ENCODE measurements at regions not wholly inside any gene's neighbourhood (a gene's known extent, or its start where the extent isn't known, plus 50 kb on each side); places are given as distances from the start of the nearest gene placed in this dataset.

DNA sequence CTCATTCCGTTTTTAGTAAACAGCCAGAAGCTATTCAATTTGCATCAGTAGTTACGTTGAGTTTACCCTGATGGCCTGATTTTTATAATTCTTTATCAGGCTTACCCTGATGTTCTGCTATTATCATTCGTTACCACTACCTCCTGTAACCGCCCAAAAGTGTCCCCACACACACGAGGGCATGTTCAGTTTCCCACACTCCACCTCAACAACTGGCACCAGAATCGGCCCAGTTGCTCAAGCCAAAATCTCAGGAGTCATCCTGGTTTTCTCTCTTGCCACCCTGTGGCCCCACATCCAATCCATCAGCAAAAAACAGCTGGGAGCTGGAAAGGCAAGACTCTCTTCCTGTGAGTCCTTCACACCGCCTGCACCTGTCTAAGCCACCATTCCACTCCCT lies 102.9 kb upstream of the RAB6C start:
- no peaks in the 10 kb centered on the region for H3K27me3 ChIP-seq (ENCODE audit: insufficient read depth, low read length)
- no peaks in the 10 kb centered on the region for H3K9me3 ChIP-seq (ENCODE audit: insufficient read depth, low read depth, low read length)
- peaks cover 8% of the 10 kb centered on the region; the same call in 1 of the 2 replicates for H3K4me1 ChIP-seq (ENCODE audit: insufficient read depth, low read length)
- no peak overlapping the region for H3K27ac ChIP-seq (ENCODE audit: low read depth, low read length)
- H3K4me3 ChIP-seq (ENCODE audit: low read length): peak overlapping the region; percentile 80
- no peaks in the 10 kb centered on the region for H3K36me3 ChIP-seq (ENCODE audit: insufficient read depth, low read length)
- WGBS: 85% methylated on average over 7 of the region's 7 CpGs
- H3K9ac ChIP-seq (ENCODE audit: low read depth, low read length): 0 out of 2 replicates have a peak overlapping the region, but pooled peaks have one; percentile 69

DNA sequence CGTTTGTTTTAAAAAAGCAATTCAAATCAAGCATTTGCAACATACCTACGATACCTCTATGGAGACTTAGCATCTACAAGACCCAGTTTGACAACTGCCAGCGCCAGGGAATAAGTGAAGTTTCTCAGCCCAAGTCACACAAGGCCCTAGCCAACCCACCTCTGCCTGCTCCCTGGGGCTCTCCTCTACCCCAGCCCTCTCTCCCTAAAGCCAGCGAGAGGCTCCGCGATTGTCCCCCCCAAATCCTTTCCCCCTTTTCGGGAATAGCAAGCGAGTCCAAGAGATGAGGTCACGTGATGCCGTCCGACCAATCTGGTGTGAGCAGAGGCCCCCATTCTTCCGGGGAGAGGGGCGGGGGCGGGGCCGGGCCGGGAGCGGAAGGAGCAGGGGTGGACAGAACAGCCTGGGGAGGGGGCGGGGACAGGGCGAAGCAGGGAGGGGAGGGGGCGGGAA lies 102.2 kb upstream of the RAB6C start:
- 3% methylated on average over 13 of the region's 20 CpGs for WGBS
- Histone ChIP-seq H3K36me3 (ENCODE audit: insufficient read depth, low read length) (no peaks in the 10 kb centered on the region), H3K27ac (ENCODE audit: low read depth, low read length) (no peak overlapping the region), H3K4me3 (ENCODE audit: low read length) (peak overlapping the region; percentile 80), H3K9me3 (ENCODE audit: insufficient read depth, low read depth, low read length) (no peaks in the 10 kb centered on the region), H3K4me1 (ENCODE audit: insufficient read depth, low read length) (peaks cover 8% of the 10 kb centered on the region; the same call in 1 of the 2 replicates), H3K27me3 (ENCODE audit: insufficient read depth, low read length) (no peaks in the 10 kb centered on the region), H3K9ac (ENCODE audit: low read depth, low read length) (peak overlapping the region; percentile 69)

DNA sequence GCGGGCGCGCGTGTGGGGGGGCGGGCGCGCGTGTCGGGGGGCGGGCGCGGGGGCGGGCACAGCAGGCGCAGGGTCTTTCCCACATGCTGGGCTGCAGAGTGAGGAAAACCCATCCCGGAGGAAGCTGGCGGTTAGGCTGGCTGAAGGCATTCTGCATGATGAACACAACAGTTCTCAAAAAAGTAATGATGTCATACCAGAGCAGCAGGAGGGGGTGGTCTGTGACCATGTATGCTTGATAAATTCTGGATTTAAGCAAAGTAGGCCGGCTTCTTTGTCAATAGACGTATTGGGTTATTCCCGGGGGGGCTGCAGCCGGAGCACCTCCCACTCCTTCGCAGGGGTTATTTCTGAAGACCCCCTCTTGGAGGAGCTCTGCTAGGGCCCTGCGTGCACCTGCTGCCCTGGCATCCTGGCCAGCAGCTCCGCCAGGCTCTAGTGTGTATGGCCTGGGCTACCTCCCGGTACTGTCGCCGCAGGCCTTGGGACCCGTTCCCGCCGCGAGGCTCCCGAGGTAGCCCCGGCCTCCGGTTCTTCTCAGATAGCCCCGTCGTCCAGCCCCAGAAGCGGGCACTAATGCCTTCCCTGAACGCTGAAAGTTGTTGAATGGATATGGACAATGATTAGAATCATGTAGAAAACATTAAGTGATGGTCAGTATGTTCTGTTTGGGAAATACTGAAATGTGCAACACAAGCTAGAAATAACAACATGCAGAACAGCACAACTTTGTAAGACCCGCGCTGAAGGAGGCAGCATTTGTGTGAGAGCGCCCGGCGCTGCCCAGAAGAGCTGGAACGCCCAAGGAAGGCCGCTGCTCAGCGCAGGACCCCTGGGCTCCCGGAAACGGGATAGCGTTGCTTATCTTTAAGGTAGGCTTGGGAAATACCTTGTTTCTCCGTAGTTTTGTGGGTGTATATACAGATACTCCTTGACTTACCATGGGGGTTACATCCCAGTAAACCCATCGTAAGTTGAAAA lies 101.4 kb upstream of the RAB6C start:
- Histone ChIP-seq H3K9ac (ENCODE audit: low read depth, low read length) (0 out of 2 replicates have a peak overlapping the region, but pooled peaks have one; percentile 31), H3K4me1 (ENCODE audit: insufficient read depth, low read length) (peaks cover 8% of the 10 kb centered on the region; the same call in 1 of the 2 replicates), H3K27me3 (ENCODE audit: insufficient read depth, low read length) (no peaks in the 10 kb centered on the region), H3K36me3 (ENCODE audit: insufficient read depth, low read length) (no peaks in the 10 kb centered on the region), H3K27ac (ENCODE audit: low read depth, low read length) (no peak overlapping the region), H3K9me3 (ENCODE audit: insufficient read depth, low read depth, low read length) (no peaks in the 10 kb centered on the region), H3K4me3 (ENCODE audit: low read length) (peak overlapping the region; percentile 73)
- WGBS: 57% methylated on average over 46 of the region's 50 CpGs

DNA sequence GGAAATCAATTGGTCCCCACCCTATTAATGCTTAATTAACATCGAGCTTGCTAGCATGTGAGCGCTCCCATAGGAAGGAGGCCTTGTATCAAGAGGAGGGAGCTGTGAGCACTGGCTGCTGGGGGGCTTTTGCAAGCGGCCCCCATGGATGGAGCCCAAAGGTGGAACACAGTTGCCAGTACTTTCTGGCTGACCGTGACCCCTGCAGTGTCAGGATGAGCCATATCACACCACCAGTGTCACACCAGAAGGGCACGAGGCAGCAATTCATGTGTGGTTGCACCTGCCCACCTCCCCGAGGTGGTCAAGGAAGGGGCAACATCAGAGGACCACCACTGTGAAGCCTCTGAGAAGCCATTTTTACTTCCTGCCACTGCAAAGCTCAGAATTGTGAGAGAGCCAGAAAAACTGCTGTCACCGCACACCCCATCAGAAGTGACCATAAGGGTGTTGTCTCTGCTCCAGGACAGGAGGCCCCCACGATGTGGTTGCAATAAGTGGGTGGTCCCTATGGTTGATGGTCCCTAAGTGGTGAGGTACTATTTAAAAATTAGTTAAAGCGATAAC lies 99.8 kb upstream of the RAB6C start:
- H3K27ac ChIP-seq (ENCODE audit: low read depth, low read length): no peak overlapping the region
- peaks cover 8% of the 10 kb centered on the region; the same call in 1 of the 2 replicates for H3K4me1 ChIP-seq (ENCODE audit: insufficient read depth, low read length)
- H3K27me3 ChIP-seq (ENCODE audit: insufficient read depth, low read length): no peaks in the 10 kb centered on the region
- H3K4me3 ChIP-seq (ENCODE audit: low read length): no peak overlapping the region
- no peaks in the 10 kb centered on the region for H3K36me3 ChIP-seq (ENCODE audit: insufficient read depth, low read length)
- H3K9me3 ChIP-seq (ENCODE audit: insufficient read depth, low read depth, low read length): no peaks in the 10 kb centered on the region
- WGBS: 90% methylated on average over 8 of the region's 9 CpGs
- H3K9ac ChIP-seq (ENCODE audit: low read depth, low read length): no peak overlapping the region

DNA sequence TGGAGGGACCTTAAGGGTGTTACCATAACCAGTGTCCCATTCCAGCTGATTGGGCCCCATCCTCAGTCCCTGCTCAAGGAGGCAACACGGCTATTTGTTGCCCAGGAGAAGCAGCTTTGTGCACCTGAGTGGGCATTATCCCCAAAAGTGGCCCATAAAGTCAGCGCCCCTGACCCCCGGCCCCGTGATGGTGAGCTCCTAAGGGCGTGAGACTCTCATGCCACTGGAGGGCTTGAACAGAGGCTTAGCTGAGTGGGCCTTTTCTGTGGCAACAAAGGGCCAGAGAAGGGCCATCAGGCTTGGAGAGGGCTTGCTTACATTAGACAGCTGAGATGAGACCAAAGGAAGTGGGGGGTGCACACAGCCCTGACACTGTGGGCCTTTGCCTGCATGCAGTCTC lies 99.2 kb upstream of the RAB6C start:
- no peaks in the 10 kb centered on the region for H3K36me3 ChIP-seq (ENCODE audit: insufficient read depth, low read length)
- peaks cover 8% of the 10 kb centered on the region; the same call in 1 of the 2 replicates for H3K4me1 ChIP-seq (ENCODE audit: insufficient read depth, low read length)
- H3K9me3 ChIP-seq (ENCODE audit: insufficient read depth, low read depth, low read length): no peaks in the 10 kb centered on the region
- 93% methylated on average over 5 of the region's 5 CpGs for WGBS
- H3K9ac ChIP-seq (ENCODE audit: low read depth, low read length): no peak overlapping the region
- no peak overlapping the region for H3K27ac ChIP-seq (ENCODE audit: low read depth, low read length)
- no peaks in the 10 kb centered on the region for H3K27me3 ChIP-seq (ENCODE audit: insufficient read depth, low read length)
- no peak overlapping the region for H3K4me3 ChIP-seq (ENCODE audit: low read length)

DNA sequence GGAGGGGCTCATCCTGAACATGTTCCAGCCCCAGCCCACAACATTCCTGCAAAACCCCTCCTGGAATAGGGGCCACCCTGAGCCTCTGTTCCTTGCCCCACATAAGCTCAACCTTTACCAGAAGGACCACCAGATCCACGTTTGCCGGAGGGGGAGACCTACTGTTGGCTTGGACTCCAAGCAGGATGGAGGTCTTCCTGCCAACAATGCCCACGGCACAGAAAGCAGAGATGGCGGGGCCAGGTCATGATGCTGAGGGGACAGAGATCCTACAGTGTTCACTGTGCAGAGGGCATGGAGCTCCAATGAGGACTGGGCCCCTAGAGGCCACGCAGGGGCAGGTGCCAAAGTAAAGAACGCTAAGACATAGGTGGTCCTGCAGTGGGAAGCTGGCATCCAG lies 98.5 kb upstream of the RAB6C start:
- H3K4me3 ChIP-seq (ENCODE audit: low read length): no peak overlapping the region
- H3K27me3 ChIP-seq (ENCODE audit: insufficient read depth, low read length): no peaks in the 10 kb centered on the region
- H3K27ac ChIP-seq (ENCODE audit: low read depth, low read length): no peak overlapping the region
- H3K9me3 ChIP-seq (ENCODE audit: insufficient read depth, low read depth, low read length): no peaks in the 10 kb centered on the region
- no peaks in the 10 kb centered on the region for H3K36me3 ChIP-seq (ENCODE audit: insufficient read depth, low read length)
- peaks cover 11% of the 10 kb centered on the region for H3K4me1 ChIP-seq (ENCODE audit: insufficient read depth, low read length)
- H3K9ac ChIP-seq (ENCODE audit: low read depth, low read length): no peak overlapping the region
- WGBS: 92% methylated on average over 6 of the region's 6 CpGs

DNA sequence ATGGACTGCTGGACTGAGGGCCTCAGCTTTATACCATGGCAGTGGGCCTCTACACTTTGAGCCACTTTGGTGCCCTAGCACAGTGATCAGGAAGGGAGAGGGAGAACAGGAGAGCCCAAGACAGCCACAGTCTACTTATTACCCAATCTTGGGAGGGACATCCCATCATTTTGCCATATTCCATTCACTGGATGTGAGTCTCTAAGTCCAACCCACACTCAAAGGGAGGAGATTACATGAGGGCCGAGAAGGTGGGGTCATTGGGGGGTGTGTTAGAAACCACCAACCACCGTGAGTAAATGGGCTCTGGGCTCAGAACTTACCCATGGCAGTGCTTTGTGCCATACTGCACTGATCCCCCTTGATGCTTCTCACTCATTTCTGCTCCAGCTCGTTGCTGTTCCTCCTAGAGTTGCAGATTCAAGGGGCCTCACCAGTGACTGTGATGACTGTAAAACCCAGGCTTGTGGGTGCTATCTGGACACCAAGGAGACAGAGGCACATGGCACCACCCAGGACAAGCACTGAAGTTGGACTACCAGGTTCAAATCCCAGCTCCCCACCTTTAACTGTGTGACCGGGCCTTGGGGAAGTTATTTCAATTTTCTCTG lies 97.6 kb upstream of the RAB6C start:
- Histone ChIP-seq H3K9me3 (ENCODE audit: insufficient read depth, low read depth, low read length) (no peaks in the 10 kb centered on the region), H3K4me3 (ENCODE audit: low read length) (no peak overlapping the region), H3K27me3 (ENCODE audit: insufficient read depth, low read length) (no peaks in the 10 kb centered on the region), H3K36me3 (ENCODE audit: insufficient read depth, low read length) (no peaks in the 10 kb centered on the region), H3K4me1 (ENCODE audit: insufficient read depth, low read length) (peaks cover 12% of the 10 kb centered on the region), H3K27ac (ENCODE audit: low read depth, low read length) (no peak overlapping the region), H3K9ac (ENCODE audit: low read depth, low read length) (no peak overlapping the region)
- WGBS: 86% methylated on average over 3 of the region's 4 CpGs

DNA sequence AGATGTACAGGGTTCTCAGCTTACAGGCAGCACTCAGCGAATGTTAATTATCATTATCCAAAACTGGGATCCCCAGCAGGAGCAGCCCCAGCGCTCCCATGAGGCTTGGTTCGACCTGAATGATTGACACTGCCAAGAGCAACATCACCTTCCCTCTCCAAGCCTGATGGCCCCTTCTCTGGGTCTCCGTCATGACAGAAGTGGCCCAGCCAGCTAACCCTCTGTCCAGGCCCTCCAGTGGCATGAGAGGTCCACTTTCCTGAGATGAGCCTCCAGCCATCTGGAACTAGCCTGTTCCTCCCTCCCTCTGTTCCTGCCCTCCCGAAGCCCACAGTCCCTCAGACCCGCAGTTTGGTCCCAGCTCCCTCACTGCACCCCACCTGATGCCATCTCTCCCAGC lies 97.0 kb upstream of the RAB6C start:
- no peaks in the 10 kb centered on the region for H3K9me3 ChIP-seq (ENCODE audit: insufficient read depth, low read depth, low read length)
- no peak overlapping the region for H3K4me3 ChIP-seq (ENCODE audit: low read length)

DNA sequence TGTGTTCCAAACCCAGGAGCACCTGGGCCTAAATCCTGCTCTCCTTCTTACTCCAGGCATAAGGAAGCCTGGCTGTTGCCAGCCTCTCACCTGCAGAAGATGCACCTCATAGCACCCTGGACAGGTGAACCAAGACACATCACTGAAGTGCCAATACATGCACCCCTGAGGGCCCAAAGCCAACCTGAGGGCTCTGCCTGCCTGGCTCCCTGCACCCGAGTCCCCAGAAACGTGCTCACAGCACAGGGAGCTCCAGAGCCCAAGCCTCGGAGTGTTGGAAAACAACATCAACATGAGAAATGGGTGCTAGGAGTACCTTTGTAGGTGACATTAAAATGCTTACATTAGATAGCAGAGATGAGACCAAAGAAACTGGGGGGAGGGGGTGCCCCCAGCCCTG lies 96.3 kb upstream of the RAB6C start:
- Histone ChIP-seq H3K9me3 (ENCODE audit: insufficient read depth, low read depth, low read length) (no peaks in the 10 kb centered on the region), H3K36me3 (ENCODE audit: insufficient read depth, low read length) (no peaks in the 10 kb centered on the region), H3K4me1 (ENCODE audit: insufficient read depth, low read length) (peaks cover 8% of the 10 kb centered on the region), H3K9ac (ENCODE audit: low read depth, low read length) (no peak overlapping the region), H3K4me3 (ENCODE audit: low read length) (no peak overlapping the region), H3K27ac (ENCODE audit: low read depth, low read length) (no peak overlapping the region), H3K27me3 (ENCODE audit: insufficient read depth, low read length) (no peaks in the 10 kb centered on the region)
- 90% methylated on average over 3 of the region's 3 CpGs for WGBS

More for the DNA sequence above, 97.0 kb upstream of the RAB6C start:
- Histone ChIP-seq H3K27ac (ENCODE audit: low read depth, low read length) (no peak overlapping the region), H3K4me1 (ENCODE audit: insufficient read depth, low read length) (peaks cover 12% of the 10 kb centered on the region), H3K27me3 (ENCODE audit: insufficient read depth, low read length) (no peaks in the 10 kb centered on the region), H3K36me3 (ENCODE audit: insufficient read depth, low read length) (no peaks in the 10 kb centered on the region), H3K9ac (ENCODE audit: low read depth, low read length) (no peak overlapping the region)
- 93% methylated on average over 6 of the region's 6 CpGs for WGBS

DNA sequence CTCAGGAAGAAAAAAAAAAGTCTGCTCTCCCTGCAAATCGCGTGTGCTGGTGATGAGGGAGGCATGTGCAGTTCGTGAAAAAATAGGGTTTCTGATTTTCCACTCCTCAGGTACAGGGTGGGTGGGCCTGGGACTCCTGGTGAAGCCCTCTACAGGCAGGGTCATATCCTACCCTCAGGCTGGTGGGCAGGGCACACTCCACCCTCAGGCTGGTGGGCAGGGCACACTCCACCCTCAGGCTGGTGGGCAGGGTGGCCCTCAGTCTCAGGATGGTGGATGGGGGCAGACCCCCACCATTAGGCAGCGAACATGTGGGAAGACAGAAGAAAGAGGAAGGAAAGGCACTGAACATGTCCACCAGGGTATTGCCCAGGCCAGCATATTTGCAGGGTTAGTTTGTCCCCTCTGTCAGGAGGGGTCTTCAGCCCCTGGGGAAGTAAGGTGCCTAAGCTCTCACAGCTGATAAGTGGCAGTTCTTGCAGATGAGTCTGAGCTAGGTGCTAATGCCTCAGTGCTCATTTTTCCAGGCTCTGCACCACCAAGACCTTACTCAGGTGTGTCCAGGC lies 95.2 kb upstream of the RAB6C start:
- Histone ChIP-seq H3K4me1 (ENCODE audit: insufficient read depth, low read length) (peaks cover 8% of the 10 kb centered on the region), H3K9me3 (ENCODE audit: insufficient read depth, low read depth, low read length) (no peaks in the 10 kb centered on the region), H3K4me3 (ENCODE audit: low read length) (no peak overlapping the region), H3K36me3 (ENCODE audit: insufficient read depth, low read length) (no peaks in the 10 kb centered on the region), H3K27ac (ENCODE audit: low read depth, low read length) (no peak overlapping the region), H3K9ac (ENCODE audit: low read depth, low read length) (no peak overlapping the region), H3K27me3 (ENCODE audit: insufficient read depth, low read length) (no peaks in the 10 kb centered on the region)
- 95% methylated on average over 4 of the region's 4 CpGs for WGBS

DNA sequence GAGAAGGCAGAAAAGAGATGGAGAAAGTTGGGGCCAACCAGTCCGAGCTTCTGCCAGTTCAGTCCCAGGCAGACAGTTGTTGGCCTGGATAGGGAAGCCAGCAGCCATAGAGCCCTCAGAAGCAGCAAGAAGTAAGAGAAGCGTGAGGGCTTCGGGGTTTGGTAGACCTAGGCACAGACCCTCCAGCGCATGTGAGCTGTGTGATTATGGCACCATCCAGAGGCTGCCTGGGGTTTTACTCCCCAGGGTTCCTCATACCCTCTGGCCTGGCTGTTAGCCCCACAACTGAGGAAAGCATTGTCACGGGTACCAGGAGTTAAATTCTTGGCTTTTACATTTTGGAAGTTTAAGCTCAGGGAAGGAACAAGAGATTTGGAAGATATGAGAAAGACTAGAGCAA lies 93.7 kb upstream of the RAB6C start:
- WGBS: 45% methylated on average over 5 of the region's 5 CpGs
- Histone ChIP-seq H3K9me3 (ENCODE audit: insufficient read depth, low read depth, low read length) (no peaks in the 10 kb centered on the region), H3K4me3 (ENCODE audit: low read length) (no peak overlapping the region), H3K36me3 (ENCODE audit: insufficient read depth, low read length) (no peaks in the 10 kb centered on the region), H3K4me1 (ENCODE audit: insufficient read depth, low read length) (peaks cover 8% of the 10 kb centered on the region), H3K27ac (ENCODE audit: low read depth, low read length) (no peak overlapping the region), H3K27me3 (ENCODE audit: insufficient read depth, low read length) (no peaks in the 10 kb centered on the region), H3K9ac (ENCODE audit: low read depth, low read length) (no peak overlapping the region)
